SK-N-MC (cell line): ENCODE measurements at regions not wholly inside any gene's neighbourhood (a gene's known extent, or its start where the extent isn't known, plus 50 kb on each side); places are given as distances from the start of the nearest gene placed in this dataset.
A peak's percentile ranks its signal among the peaks of the same experiment; 100 is the strongest.

Source experiments
- DNase-seq: peaks from one replicate; pipeline ENCODE4 v3.0.0-alpha.2; 2011; ENCODE audit warnings: low read depth, low spot score
- H3K27ac ChIP-seq: fragments of 200-600 bp; sonication (generic); 2 replicates; pipeline ENCODE4 v1.5.1; 2016; ENCODE audit warnings: mixed run types
- H3K36me3 ChIP-seq: fragments of 200-600 bp; sonication (generic); 2 replicates; pipeline ENCODE4 v1.6.1; 2017; ENCODE audit warnings: antibody characterized with exemption, low read length, mixed read lengths; ENCODE audit not compliant: insufficient read depth
- H3K4me3 ChIP-seq: fragments of 200-600 bp; sonication (generic); 2 replicates; pipeline ENCODE4 v1.5.1; 2016
- H3K9ac ChIP-seq: fragments of 200-600 bp; sonication (generic); 2 replicates; pipeline ENCODE4 v1.8.0; 2017; ENCODE audit warnings: mixed run types, mixed read lengths; ENCODE audit not compliant: insufficient read length
- H3K9me3 ChIP-seq: fragments of 200-600 bp; sonication (generic); 2 replicates; pipeline ENCODE4 v1.6.1; 2017; ENCODE audit warnings: low read depth, mild to moderate bottlenecking, antibody characterized with exemption, low read length, moderate library complexity, mixed read lengths
- EZH2 ChIP-seq: fragments of 200-600 bp; sonication (generic); IDR thresholded peaks from one replicate; pipeline ENCODE4 v1.6.1; 2017; ENCODE audit warnings: antibody characterized with exemption
- FOXP2 ChIP-seq: optimal IDR thresholded peaks from 2 replicates; pipeline ENCODE3; 2011; ENCODE audit warnings: mild to moderate bottlenecking, moderate library complexity; ENCODE audit not compliant: insufficient read depth; ENCODE audit errors: extremely low read length, control extremely low read depth
- POLR2AphosphoS5 ChIP-seq: IDR thresholded peaks from 2 replicates; pipeline ENCODE4 v1.6.1; 2012; ENCODE audit warnings: mild to moderate bottlenecking, low read depth, low read length, borderline replicate concordance

- no peak for DNase-seq
- Histone ChIP-seq H3K27ac (no peak overlapping the region), H3K36me3 (no peaks in the 10 kb centered on the region), H3K9me3 (no peaks in the 10 kb centered on the region), H3K9ac (no peak overlapping the region), H3K4me3 (no peak overlapping the region)
- TF ChIP-seq EZH2 (no peak), POLR2AphosphoS5 (no peak), FOXP2 (no peak)
Observed at GRCh38 chr17:68706356-68706920, 105.3 kb upstream of the FAM20A start.

- Histone ChIP-seq H3K36me3 (no peaks in the 10 kb centered on the region), H3K9me3 (no peaks in the 10 kb centered on the region), H3K27ac (no peak overlapping the region), H3K4me3 (no peak overlapping the region), H3K9ac (no peak overlapping the region)
- DNase-seq, result no peak
- no peak for TF ChIP-seq POLR2AphosphoS5
- no peak for TF ChIP-seq EZH2
- no peak for TF ChIP-seq FOXP2
Observed at GRCh38 chr17:68705714-68706076, 104.5 kb upstream of the FAM20A start.

DNA sequence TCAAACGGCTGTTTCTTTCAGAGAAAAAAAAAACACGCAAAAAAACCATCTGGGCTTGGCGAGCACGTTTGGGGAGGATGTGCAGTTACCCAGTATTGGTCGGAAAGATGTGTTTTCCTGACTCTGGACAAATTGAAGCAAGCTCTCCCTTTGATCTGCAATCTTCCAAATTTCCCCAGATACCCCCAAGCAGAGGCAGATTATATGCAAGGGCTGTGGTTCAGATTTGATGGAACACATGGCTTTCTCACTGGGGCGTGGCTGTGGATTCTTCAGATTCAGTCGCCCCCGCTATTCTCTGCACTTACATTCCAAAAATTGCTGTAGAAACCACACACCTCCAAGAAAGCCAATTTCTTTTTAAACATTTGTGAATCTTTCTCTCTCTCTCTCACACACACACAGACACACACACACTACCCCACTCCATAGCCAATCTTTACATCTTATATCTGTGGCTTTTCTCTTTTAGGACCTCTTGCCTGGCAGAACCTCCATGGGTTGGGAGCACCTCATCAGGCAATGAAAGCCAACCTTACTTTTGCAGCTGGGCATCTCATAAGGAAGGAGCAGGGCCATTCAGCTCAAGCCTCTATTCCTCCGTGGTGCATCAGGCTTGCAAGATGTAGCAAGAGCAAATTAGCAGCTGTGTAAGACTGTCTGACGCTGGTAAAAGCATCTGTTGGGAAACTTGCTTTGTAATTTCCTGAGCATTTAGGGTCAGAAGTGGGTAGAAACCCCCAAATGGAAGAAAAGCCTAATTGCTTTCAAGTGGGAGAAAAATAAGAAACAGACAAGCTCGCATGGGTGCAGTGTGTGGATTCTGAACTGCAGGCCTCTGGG, 103.9 kb upstream of the FAM20A start:
- TF ChIP-seq EZH2 (no peak), POLR2AphosphoS5 (no peak), FOXP2 (no peak)
- no peak for DNase-seq
- Histone ChIP-seq H3K9me3 (no peaks in the 10 kb centered on the region), H3K36me3 (no peaks in the 10 kb centered on the region), H3K27ac (0 out of 2 replicates have a peak overlapping the region, but pooled peaks have one; percentile 37), H3K4me3 (peak overlapping the region; percentile 17; the same call in 1 of the 2 replicates), H3K9ac (no peak overlapping the region)

DNA sequence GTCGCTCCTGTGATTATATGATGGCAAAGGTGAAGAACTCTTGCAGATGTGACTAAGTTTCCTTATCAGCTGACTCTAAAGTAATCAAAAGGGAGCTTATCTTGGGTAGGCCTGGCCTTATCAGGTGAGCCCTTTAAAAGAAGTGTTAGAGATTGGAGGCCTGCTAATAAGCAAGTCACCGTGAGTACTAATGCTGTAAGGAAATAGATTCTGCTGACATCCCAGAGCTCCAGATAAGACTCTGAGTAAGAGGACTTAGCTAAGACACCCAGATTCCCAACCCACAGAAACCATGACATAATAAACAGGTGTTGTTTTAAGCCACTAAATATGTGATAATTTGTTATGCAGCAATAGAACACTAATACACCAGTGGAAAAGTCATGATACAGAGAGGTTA, 99.9 kb upstream of the FAM20A start:
- TF ChIP-seq POLR2AphosphoS5, result no peak
- TF ChIP-seq FOXP2, result no peak
- no peak for TF ChIP-seq EZH2
- Histone ChIP-seq H3K9me3 (no peaks in the 10 kb centered on the region), H3K4me3 (no peak overlapping the region), H3K36me3 (no peaks in the 10 kb centered on the region), H3K27ac (no peak overlapping the region), H3K9ac (no peak overlapping the region)
- no peak for DNase-seq

DNA sequence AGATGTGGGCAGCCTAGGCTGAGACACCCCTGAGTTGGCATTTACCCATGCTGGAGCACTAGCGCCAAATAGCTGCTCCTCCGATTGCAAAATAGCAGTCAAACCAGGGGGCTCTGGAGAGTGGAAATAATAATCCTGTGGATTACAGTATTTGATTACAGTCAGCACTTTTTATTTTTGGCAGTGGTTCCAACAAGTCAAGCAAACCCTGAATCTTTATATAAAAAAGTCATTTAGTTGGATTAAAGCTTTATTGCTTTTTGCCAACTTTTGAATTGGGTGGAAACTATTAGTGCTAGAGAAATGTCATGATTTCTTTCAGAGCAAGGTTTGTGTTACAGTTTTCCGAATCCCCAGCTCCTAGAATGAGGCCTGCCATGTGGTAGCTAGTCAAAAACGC, 99.3 kb upstream of the FAM20A start:
- Histone ChIP-seq H3K9me3 (no peaks in the 10 kb centered on the region), H3K4me3 (no peak overlapping the region), H3K36me3 (no peaks in the 10 kb centered on the region), H3K9ac (no peak overlapping the region), H3K27ac (no peak overlapping the region)
- no peak for DNase-seq
- TF ChIP-seq EZH2 (no peak), FOXP2 (no peak), POLR2AphosphoS5 (no peak)

DNA sequence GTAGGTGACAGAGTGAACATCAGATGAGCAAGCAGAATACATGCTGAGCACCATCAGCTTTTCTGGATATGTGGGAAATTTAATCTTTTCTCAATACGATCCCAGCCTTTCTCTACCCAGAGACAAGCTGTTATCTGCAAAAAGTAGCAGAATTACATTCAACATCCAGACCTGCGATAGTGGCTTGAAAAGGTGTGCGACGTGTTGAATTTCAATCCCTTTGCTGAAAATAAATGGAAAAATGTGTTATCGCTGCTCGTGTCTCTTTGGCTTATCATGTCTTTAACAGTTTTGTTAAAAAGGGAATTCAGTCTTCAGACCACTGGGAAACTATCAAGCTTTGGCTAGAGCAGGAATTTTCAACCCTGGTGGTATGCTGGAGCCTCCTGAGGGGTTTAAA, 98.8 kb upstream of the FAM20A start:
- Histone ChIP-seq H3K36me3 (no peaks in the 10 kb centered on the region), H3K27ac (no peak overlapping the region), H3K4me3 (no peak overlapping the region), H3K9me3 (no peaks in the 10 kb centered on the region), H3K9ac (no peak overlapping the region)
- TF ChIP-seq FOXP2 (no peak), POLR2AphosphoS5 (no peak), EZH2 (no peak)
- no peak for DNase-seq

DNA sequence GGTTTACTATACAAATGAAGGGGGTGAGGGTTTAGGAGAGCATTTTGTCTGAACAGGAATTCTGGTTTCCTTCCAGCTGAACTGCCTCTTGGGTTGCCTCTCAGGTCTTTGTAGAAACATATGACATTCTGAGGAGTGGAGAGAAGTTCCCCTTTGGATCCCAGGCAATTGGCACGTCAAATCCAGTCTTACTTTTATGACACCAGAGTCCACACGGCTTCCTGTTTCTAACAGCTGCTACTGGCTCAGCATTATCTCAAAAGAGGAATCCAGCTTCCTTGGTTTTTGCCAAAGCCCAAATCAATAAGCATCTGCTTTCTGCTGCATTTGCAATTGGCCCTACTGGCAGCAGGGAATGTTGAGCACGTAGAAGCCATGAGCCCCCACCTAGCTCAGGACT, 97.6 kb upstream of the FAM20A start:
- DNase-seq, result no peak

GRCh38 chr17:68697850-68698361, 96.7 kb upstream of the FAM20A start:
- no peak for DNase-seq
- Histone ChIP-seq H3K4me3 (no peak overlapping the region), H3K9ac (peak overlapping the region; percentile 23), H3K9me3 (no peaks in the 10 kb centered on the region), H3K27ac (peak overlapping the region; percentile 17; the same call in 1 of the 2 replicates), H3K36me3 (no peaks in the 10 kb centered on the region)
- no peak for TF ChIP-seq POLR2AphosphoS5
- TF ChIP-seq FOXP2, result no peak
- TF ChIP-seq EZH2, result no peak

More for the DNA sequence above, 97.6 kb upstream of the FAM20A start:
- Histone ChIP-seq H3K4me3 (no peak overlapping the region), H3K36me3 (no peaks in the 10 kb centered on the region), H3K9me3 (no peaks in the 10 kb centered on the region), H3K9ac (no peak overlapping the region), H3K27ac (peak overlapping the region; percentile 17; the same call in 1 of the 2 replicates)
- TF ChIP-seq EZH2 (no peak), POLR2AphosphoS5 (no peak), FOXP2 (no peak)

DNA sequence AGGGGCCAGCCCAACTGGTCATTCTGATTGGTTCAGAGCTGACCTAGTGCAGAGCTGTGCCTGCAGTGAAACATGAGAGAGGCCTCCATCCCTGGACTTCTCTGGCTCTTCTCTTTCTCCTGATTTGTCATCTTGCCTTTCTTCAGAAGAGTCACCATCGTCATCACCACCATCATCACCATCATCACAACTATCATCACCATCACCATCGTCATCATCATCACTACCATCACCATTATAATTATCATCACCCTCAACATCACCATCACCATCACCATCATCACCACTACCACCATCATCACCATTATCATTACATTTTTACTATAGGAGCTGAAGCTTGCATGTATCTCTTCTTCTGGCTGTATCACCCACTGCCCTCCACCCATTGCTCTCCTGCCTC, 94.5 kb upstream of the FAM20A start:
- no peak overlapping the region for H3K27ac ChIP-seq
- DNase-seq, result no peak
- TF ChIP-seq FOXP2, result no peak
- no peak overlapping the region for H3K9ac ChIP-seq
- H3K36me3 ChIP-seq, result no peaks in the 10 kb centered on the region
- H3K4me3 ChIP-seq, result no peak overlapping the region
- H3K9me3 ChIP-seq, result no peaks in the 10 kb centered on the region
